ENCODE measurements at regions not wholly inside any gene's neighbourhood (a gene's known extent, or its start where the extent isn't known, plus 50 kb on each side); places are given as distances from the start of the nearest gene placed in this dataset.

- no peak for DNase-seq (ENCODE audit: low read depth)
- H3K4me3 ChIP-seq (ENCODE audit: low read length): no peak overlapping the region
- TF ChIP-seq, protein P1, sequence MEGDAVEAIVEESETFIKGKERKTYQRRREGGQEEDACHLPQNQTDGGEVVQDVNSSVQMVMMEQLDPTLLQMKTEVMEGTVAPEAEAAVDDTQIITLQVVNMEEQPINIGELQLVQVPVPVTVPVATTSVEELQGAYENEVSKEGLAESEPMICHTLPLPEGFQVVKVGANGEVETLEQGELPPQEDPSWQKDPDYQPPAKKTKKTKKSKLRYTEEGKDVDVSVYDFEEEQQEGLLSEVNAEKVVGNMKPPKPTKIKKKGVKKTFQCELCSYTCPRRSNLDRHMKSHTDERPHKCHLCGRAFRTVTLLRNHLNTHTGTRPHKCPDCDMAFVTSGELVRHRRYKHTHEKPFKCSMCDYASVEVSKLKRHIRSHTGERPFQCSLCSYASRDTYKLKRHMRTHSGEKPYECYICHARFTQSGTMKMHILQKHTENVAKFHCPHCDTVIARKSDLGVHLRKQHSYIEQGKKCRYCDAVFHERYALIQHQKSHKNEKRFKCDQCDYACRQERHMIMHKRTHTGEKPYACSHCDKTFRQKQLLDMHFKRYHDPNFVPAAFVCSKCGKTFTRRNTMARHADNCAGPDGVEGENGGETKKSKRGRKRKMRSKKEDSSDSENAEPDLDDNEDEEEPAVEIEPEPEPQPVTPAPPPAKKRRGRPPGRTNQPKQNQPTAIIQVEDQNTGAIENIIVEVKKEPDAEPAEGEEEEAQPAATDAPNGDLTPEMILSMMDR (conservative IDR thresholded peaks at IDR 0.05; ENCODE audit: low read length): no peak
Observed at GRCh38 chr6:121806116-121806515, 370.7 kb downstream of the GJA1 start.

DNA sequence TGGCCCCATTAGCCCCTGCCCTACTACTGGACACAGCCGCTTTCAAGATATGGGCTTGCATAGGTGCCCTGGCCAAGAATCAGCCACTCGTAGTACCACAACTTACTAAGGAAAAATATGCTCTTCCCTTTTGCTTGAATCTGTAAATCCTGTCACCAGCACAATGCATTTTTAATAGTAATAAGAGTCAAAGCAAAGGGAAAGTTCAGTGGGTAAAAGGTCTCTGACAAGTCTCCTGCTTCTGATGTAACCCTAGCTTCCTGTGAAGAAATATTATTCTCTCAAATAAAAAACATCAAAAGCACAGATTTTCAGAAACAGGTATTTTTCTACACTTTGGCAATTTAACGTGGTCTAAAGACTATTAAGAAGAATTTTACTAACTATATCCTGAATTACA lies 373.8 kb downstream of the GJA1 start:
- TF ChIP-seq, protein P1 (conservative IDR thresholded peaks at IDR 0.05; ENCODE audit: low read length): no peak
- no peak overlapping the region for H3K4me3 ChIP-seq (ENCODE audit: low read length)
- DNase-seq (ENCODE audit: low read depth): no peak

GRCh38 chr6:121810158-121811032 lies 374.9 kb downstream of the GJA1 start:
- no peak for DNase-seq (ENCODE audit: low read depth)
- no peak overlapping the region for H3K4me3 ChIP-seq (ENCODE audit: low read length)
- TF ChIP-seq, protein P1 (conservative IDR thresholded peaks at IDR 0.05; ENCODE audit: low read length): no peak

DNA sequence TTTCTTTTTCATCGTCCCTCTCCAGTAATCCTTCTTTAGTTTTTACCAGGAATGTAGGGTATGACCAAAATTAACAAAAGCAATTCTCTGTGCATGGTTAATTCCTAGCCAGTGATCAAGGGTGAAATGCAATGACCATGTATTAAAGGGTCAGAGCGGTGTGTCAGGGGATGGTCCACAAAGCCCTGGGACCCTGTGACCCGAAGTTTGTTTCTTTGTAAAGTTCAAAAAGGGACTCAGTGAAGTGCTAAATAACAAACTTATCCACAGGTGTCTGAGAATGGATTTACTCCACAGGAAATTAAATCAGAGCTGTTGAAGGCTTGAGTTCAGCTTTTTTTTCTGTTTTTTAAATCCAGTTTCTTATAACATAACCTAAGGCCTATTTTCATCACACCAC lies 375.7 kb downstream of the GJA1 start:
- TF ChIP-seq, protein P1 (conservative IDR thresholded peaks at IDR 0.05; ENCODE audit: low read length): no peak
- H3K4me3 ChIP-seq (ENCODE audit: low read length): no peak overlapping the region
- DNase-seq (ENCODE audit: low read depth): no peak

DNA sequence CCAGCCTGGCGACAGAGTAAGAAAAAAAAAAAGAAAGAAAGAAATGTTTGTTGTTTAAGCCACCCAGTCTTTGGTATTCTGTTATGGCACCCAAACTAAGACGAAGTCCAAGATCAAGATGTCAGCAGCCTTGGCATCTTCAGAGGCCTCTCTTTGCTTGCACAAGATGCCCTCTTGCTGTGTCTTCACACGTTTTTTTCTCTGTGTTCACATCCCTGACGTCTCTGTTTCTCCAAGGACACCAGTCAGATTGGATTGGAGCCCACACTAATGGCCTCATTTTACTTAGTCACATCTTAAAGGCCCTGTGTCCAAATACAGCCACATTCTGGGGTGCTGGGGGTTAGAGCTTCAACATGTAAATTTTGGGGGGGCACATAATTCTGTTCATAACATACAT lies 380.9 kb downstream of the GJA1 start:
- peak; percentile 60 for DNase-seq (ENCODE audit: low read depth)
- H3K4me3 ChIP-seq (ENCODE audit: low read length): no peak overlapping the region
- TF ChIP-seq, protein P1 (conservative IDR thresholded peaks at IDR 0.05; ENCODE audit: low read length): no peak

DNA sequence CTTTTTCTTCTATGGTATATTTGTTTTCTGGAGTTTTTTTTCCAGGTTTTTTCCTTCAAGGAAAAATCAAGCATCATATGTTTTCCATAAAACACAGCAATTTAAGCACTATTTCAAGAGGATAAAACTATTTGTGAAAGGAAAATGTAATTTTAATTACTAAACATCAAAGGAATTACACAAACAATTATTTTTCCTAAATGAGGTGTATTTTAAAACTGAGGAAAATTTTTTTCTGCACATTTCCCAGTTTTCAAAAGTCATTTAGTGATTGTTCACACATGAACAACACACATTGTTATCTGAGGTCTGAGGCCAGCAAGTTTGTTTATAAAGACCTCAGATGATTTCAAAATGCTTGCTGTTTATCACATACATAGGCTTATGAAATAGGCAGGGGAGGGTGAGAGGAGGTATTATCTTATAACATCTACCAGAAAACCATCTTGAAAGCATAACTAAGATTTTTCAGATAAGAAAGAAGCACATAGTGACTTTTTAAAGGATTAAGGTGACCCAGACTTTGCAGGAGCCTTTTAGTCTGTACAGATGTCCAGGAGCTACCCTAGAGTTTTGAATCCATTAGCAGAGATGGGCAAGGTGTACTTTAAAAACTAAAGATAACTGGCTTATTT lies 381.6 kb downstream of the GJA1 start:
- DNase-seq (ENCODE audit: low read depth): peak; percentile 48
- H3K4me3 ChIP-seq (ENCODE audit: low read length): no peak overlapping the region
- TF ChIP-seq, protein P1 (conservative IDR thresholded peaks at IDR 0.05; ENCODE audit: low read length): no peak

- H3K4me3 ChIP-seq (ENCODE audit: low read length): no peak overlapping the region
- TF ChIP-seq, protein P1 (conservative IDR thresholded peaks at IDR 0.05; ENCODE audit: low read length): 0 out of 2 replicates have a peak, but pooled peaks have one; percentile 6
- DNase-seq (ENCODE audit: low read depth): peak; percentile 89
Observed at GRCh38 chr6:121823437-121823851, 388.0 kb downstream of the GJA1 start.
